A172 (cell line): ENCODE measurements at regions not wholly inside any gene's neighbourhood (a gene's known extent, or its start where the extent isn't known, plus 50 kb on each side); places are given as distances from the start of the nearest gene placed in this dataset.
"Not testable (repeated sequence)": the region's sequence is repeated elsewhere in the genome, so short reads cannot be mapped to it uniquely, and the experiment has no call there.

Source experiments
- DNase-seq: peaks from one replicate; pipeline ENCODE4 v3.0.0-alpha.2; 2015; ENCODE audit warnings: low spot score

DNA sequence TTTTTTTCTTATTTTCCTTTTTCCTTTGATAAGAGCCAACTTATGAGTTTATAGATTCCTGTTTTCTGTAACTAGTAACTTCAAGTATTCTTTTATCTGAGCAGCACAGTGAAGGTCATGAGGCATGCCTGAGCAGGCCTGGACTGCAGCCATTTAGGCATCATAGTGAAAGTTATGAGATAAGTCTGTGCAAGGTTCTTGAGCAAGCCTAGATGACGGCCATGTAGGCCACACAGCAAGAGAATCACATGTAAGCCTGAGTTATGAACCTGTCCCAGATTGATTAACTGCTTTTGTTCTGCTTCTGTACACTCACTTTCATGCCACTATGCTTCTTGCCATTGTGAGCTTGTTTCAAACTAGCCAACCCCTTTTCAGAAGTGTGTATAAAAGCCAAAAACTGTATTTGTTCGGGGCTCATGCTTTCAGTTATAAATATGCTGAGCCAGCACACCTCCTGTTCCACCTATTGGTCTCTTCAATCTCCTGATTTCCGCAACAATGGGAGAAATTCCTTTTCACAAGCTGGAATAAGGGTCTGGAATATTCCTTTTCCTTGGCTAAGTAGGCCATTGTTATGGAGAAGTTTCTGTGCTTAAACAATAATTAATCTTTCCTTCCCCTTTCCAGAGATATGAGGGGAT, 745.7 kb downstream of the FAM181B start:
- no peak for DNase-seq

DNA sequence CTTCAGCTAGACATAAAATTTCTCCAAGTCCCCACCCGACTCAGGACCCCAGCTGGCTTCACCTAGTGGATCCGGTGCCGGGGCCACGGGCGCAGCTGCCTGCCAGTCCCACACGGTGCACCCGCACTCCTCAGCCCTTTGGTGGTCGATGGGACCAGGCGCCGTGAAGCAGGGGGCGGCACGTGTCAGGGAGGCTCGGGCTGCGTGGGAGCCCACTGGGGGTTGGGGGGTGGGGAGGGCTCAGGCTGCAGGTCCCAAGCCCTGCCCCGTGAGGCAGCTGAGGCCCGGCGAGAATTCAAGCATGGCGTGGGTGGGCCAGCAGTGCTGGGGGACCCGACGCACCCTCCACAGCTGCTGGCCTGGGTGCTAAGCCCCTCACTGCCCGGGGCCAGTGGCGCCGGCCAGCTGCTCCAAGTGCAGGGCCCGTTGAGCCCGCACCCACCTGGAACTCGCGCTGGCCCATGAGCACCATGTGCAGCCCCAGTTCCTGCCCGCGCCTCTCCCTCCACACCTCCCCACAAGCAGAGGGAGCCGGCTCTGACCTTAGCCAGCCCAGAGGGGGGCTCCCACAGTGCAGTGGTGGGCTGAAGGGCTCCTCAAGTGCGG, 747.0 kb downstream of the FAM181B start:
- no peak for DNase-seq

DNA sequence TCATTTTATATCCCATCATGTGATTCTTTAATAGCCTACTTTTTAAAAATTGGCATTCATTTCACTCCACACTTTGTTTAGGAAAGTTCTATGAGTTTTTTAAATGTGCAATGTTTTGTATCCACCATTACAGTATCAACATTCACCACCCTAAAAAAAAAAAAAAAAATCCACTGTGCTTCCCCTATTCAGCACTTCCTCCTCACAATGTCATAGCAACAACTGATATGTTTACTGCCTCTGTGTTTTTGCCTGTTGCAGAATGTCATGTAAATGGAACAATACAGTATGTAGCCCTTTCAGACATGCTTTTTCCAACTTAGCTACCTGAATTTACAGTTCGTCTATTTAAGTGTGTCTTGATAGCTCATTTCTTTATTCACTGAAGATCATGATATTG, 754.2 kb downstream of the FAM181B start:
- no peak for DNase-seq

DNA sequence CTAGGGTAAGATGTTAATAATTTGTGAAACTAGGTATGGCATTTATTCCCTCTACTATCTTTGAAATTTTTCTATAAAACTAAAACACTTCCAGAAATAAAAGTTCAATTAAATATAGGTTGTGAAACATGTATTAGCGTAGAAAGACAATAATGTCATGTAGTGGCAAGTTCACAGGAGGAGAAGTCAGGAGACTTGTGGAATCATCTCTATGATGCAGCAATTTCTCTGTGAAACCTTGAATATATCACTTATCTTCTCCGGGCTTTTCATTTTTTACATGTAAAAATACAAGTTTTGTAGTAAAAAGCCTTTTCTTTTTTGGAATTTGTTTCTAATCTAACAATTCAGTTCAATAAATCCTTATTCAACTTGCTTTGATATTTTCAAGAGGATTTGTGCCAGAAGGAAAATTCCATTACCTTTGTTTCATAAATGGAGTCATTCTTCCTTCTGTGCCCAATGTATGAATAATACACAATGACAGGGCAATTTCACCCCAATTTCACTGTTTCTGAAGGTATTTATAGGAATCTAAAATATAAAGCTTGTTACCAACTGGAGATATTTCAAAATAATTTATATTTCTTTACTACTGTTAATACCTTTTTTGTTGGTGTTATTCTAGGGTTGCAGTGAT, 758.3 kb downstream of the FAM181B start:
- no peak for DNase-seq

DNA sequence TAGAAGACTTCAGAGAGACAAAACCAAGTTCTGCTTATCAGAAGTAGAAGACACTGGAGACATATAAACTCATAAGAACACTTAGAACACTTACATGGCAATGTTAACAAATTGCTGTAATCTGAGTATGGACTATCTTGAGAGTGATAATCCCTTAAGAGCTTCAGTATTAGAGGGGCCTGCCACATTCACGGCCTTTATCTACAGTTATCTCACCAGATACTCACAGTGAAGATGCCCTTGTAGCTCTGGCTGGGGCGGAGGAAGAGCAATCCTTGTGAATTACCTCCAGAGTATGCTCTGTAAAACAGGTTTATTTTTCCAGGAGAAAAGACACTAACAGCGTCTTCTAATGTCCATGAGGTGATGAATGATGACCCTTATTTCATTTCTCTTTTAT, 762.8 kb downstream of the FAM181B start:
- no peak for DNase-seq

DNA sequence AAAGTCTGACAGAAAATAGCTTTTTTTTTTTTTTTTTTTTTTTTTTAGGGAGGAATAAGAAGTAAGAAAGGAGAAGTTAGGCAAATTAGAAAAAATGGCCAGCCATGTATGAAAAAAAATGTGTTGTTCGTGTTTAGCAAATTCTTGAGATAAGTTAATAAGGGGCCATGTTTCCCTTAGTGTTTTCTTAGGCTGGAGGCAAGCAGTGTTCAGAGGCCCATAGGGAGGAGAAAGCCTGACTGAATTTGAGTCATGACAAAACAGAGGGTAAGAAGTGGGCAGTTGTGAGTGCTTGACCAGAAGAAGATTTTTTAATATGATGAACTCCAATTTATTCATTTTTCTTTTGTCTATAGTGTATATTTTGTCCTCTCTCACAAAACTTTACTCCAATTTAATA, 766.4 kb downstream of the FAM181B start:
- no peak for DNase-seq

DNA sequence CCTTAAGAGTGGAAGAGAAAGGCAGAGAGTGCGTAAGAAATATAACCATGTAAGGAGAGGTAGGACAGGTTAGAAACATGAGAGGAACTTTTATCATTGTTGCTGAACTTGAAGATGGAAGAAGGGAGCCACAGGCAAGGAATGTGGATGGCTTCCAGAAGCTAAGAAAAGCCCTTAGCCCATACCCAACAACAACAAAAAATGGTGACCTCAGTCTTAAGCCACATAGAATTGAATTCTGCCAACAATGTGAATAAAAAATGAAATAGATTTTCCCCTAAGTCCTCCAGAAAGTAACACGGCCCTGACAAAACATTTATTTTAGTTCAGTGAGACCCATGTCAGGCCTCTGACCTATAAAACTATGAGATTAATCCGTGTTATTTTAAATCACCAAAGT, 767.3 kb downstream of the FAM181B start:
- DNase-seq = no peak

DNA sequence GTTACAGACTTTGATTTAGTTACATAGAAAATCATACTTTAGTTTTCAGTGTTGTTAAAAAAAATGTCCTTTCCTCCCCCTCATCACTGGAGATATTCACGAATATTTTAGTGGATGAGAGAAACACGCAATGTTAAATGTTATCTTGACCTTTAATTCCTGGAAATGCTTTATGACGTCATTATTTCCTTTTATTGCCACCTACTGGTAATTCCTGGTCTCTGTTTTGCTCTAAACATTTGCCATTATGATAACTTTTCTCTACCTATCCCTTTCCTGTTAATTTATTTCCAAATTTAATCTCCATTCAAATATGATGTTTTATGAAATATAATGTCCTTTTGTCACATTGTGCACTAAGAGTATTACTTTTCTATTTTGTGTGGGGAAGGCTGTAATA, 770.6 kb downstream of the FAM181B start:
- DNase-seq = peak; percentile 12

DNA sequence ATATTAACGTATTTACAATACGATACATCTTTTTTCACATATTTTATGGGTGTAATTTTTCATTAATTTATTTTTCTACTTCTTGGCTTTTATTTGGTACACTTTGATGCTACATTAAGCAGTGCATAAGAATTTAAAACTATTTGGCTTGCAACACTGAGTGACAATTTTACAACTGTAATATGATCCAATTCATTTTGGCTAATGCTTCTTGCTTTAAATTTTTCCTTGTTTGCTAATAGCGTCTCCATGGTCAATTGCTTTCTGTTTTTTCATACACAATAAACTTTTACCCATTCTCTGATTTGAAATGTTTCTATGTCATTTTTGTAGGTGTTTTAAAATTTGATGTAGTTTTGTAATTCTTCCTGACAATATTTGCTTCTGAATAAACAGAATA, 773.2 kb downstream of the FAM181B start:
- DNase-seq = no peak

DNA sequence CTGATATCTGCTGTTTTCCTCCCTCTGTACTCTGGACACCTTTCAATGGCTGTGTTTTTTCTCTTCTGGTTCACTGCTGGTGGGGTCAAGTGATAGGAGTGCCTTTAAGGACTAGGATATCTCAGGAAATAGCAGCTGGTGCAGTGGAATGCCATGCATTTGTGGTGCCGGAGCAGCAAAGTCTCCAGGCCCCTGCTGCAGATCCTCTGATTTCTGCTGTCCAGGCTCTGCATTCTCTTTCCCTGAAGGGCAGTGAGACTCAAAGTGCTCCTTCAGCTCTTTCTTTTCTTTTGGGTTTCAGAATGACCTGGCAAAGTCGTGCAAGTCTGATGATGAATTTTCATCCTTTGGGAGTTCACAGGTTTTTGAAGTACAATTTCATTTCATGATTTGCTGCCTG, 774.3 kb downstream of the FAM181B start:
- DNase-seq = no peak

DNA sequence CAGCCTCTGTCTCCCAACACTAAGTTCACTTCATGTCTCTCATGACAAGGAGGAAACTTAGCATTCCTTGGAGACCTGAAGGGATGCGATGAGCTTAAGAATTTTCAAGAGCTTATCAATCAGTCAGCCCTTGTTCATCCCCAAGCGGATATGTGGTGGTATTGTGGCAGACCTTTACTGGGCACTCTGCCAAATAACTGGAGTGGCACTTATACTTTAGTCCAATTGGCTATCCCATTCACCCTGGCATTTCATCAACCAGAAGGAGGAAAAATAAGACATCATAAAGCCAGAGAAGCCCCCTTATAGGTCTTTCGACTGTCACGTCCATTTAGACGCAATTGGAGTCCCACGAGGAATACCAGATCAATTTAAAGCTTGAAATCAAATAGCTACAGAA, 779.4 kb downstream of the FAM181B start:
- not testable (repeated sequence) for DNase-seq

DNA sequence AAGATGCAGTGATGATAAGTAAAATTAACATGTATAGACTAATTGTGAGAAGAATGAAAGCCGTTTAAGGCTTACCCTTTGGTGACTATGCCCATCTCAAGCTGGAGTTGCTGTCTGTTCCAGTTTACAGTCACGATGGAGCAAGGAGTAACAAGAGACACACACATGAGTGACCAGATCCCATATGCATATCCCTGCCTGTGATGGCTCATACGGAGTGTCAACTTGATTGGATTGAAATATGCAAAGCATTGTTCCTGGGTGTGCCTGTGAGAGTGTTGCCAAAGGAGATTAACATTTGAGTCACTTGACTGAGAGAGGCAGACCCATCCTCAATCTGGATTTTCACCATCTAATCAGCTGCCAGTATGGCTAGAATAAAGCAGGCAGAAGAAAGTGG, 786.8 kb downstream of the FAM181B start:
- DNase-seq = no peak

DNA sequence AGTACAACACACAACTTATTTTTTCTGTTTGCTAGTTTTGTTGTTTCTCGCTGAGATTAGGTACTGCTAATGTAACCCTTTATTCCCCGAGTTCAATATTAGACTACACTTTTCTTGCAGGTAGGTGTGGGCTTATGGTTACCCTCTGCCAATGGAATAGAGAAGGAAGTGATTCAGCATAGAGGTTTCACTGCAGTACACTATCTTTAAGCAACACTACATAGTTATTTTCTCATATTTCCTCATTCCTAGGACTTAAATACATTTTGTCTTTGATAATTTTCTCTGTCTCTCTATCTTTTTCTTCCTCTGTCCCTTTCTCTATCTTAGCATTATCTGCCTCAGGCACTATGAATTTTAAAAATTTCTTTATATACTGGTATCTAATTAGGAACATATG, 791.0 kb downstream of the FAM181B start:
- no peak for DNase-seq

DNA sequence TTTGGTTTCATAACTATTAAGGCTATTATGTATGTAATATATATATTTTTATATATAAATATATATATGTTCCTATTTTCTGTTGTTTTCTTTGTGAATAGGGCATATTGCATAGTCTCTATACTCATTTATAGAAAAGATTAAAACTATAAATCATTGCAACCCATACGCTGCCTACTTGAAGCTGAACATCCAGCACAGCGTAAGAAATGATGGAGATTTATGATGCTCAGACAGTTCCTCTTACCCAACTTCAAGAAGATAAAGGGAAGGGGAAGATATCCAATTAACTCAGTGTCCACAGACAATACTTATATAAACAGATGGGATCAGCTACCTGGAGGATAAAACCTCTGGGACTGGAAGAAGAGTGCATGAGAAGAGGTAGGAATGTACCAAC, 791.7 kb downstream of the FAM181B start:
- no peak for DNase-seq

DNA sequence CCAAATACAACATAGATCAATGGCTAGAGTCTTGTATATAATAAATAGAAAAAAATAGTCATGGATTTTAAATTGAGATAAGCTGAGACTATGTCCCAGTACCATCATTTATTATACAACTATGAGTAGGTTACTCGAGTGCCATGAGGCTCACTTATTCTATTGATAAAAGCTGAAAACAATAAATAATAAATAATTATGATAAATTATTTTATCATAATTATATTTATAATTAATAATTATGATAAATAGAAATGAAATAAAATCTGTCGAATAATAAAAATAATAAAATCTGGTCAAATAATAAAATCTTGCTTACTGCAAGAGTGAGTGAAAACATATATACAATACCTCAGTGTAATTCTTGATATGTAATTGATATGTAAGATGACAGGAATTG, 801.4 kb downstream of the FAM181B start:
- DNase-seq = no peak

DNA sequence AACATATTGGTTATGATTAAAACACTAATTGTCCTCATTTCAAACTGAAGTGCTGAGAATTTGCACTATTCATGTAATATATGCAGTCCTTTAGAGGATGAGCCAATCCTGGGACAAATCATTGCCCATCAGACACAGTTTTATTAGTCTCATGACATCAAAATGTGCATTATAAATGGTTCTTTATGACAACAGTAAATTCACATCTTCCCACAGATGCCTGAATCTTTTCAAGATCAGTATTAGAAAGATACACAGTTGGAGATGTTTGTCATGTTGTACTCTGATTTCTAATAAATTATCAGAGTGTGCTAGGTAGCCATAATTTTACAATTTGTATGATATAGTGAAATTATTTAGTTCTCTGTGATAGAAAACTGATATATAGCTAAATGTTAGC, 813.5 kb downstream of the FAM181B start:
- DNase-seq = no peak

DNA sequence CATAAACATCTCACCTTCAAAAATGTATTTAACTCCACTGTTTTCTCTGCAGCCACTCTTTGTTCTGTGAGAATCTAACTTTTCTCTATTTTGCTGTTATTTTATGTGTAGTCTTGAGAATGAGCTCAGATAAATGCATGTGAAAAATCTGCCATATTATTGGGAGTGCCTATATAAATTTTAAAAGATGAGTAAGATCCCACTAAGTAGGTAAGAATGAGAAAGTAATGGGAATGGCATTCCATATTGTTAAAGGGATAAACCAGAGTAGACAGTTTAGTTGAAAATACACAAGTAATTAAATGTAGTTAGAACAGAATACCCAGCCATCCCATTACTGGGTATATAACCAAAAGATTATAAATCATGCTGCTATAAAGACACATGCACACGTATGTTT, 817.2 kb downstream of the FAM181B start:
- no peak for DNase-seq

DNA sequence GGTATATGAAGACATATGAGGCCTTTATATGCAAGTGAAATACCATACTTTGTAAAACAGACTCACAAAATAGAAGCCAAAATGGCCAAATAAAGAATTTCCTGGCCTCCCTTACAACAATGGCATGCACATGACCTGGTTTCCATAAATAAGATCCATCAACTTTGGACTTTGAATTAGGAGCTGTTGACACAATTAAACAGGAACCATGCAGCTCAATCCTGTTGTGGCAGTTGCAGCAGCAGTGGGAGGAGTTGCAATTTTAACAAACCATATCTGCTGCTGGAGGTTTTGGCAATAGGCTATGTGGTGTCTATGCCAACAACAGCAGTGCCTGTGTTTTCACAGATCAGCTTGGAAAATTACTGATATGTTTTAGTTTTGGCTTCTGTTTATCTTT, 818.6 kb downstream of the FAM181B start:
- DNase-seq = no peak

DNA sequence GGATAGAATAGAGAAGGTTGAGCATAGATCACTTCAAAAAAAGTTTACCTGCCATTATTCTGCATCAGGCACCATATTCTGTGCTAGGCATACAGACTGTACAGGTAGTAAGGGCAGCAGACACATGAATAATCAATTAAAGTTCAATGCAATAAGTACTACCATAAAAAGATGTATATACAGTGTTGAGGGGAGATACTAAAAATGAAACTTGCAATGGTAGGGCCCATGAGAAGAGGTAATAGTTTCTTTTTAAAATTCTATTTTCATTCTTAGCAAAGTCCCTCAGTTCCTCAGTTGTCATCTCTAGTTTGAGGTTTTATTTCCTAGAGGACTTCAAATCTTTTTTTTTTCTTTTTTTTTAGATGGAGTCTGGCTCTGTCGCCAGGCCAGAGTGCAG, 819.9 kb downstream of the FAM181B start:
- DNase-seq = no peak

DNA sequence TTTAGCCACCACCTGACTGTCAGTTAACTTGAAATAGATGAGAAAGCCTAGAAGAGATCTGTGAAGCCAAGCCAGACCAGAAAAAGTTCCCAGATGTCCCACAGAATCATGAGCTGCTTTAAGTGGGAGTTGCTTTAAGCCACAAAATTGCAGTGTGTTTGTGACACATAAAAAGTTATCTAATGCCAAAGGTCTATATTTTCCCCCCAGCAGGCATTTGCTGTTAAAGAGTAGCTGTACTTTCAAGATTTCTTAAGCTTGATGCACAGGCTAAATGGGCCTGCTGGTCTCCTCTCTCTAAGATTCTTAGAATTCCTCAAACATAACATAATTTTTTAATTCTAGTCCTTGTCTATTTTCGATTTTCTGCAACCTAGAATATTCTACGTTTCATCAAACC, 825.7 kb downstream of the FAM181B start:
- no peak for DNase-seq

DNA sequence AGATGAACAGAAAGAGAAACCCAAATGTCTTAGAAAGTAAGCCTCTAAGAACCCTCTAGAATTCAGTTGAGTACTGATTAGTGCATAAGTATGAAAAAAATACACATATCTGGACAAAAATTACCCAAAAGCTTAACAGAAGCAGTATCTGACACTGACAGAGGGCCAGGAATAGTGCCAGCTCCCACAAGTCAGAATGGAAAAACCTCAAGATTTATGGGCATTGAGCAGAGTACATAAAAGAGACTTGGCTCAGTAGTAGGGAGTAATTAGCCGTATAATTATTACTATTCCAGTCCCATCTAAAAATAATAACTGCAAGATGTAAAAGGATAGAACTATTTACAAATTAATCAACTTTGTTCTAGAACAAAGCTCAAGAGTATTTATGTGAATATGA, 834.5 kb downstream of the FAM181B start:
- no peak for DNase-seq

DNA sequence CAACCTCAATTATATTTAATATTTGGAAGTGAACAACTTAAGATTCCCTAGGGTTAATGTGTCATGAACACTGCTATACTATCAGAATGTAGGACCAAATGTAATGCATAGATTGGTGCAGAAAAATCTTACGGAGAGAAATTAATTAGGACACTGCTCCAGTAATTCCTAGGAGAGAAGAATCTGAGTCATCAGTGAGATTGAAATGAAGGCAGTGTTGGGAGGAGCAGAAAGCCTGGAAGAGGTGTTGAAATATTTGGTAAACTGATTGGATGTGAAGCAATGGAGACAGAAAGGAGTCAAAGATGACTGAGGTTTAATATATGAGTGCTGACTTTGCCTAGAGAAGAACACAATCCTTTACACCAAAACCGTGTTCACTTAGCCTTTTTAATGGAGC, 836.0 kb downstream of the FAM181B start:
- no peak for DNase-seq

DNA sequence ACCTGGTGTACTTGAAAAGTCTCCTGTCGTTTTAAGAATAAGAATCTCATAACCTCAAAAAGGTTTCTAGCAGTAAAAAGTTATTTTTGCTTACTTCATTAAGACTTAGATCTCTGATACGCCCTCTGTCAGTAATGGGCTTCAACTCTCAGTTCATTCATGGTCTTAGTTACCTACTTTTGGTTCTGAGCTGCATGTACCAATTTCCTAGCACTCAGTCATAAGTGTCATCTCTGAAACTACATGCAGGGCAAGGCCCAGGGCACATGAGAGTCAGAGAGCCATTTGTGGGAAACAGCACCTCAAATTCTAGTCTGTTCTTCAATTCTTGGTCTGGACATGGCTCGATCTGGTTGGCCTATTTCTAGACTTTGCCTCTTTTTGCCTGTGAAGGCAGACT, 838.4 kb downstream of the FAM181B start:
- no peak for DNase-seq
